ENCODE measurements at regions not wholly inside any gene's neighbourhood (a gene's known extent, or its start where the extent isn't known, plus 50 kb on each side); places are given as distances from the start of the nearest gene placed in this dataset.

DNA sequence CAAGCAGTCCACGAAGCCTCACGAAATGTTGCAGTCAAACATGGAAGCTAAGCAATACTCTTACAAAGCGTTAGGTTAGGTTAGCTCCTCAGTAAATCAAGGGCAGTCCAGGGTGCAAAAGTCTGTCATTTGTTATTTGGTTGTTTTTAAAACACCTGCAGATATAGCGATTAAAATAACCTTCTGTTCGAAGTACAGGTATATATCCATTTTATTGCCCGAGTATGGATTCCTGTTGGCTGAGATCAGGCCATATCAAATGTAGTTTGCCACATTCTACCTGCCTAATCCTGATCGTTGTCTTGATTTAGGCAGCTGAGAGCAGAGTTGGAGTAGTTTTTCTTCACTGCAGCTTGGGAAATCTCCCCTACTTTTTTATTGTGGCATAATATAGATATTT is 99.5 kb upstream of the EPB41L3 start:
- no peaks in the 10 kb centered on the region for H3K4me1 ChIP-seq
- H3K27me3 ChIP-seq = peaks cover 0 to 12% (median 0%) of the 10 kb centered on the region in 3 donors
- DNase-seq = no peak
- H3K27ac ChIP-seq = no peak overlapping the region
- intact Hi-C loops (cut with DNase I; ENCODE audit: low total_unique reads) = no loop called here
- H3K4me3 ChIP-seq = no peak overlapping the region
- H3K36me3 ChIP-seq = no peaks in the 10 kb centered on the region
- no peaks in the 10 kb centered on the region for H3K9me3 ChIP-seq
- TF ChIP-seq POLR2A (IDR thresholded peaks at IDR 0.05) = no peak
- no peak for TF ChIP-seq POLR2AphosphoS5 (IDR thresholded peaks at IDR 0.05)
- TF ChIP-seq EP300 (IDR thresholded peaks at IDR 0.05) = no peak
- TF ChIP-seq, protein P1, sequence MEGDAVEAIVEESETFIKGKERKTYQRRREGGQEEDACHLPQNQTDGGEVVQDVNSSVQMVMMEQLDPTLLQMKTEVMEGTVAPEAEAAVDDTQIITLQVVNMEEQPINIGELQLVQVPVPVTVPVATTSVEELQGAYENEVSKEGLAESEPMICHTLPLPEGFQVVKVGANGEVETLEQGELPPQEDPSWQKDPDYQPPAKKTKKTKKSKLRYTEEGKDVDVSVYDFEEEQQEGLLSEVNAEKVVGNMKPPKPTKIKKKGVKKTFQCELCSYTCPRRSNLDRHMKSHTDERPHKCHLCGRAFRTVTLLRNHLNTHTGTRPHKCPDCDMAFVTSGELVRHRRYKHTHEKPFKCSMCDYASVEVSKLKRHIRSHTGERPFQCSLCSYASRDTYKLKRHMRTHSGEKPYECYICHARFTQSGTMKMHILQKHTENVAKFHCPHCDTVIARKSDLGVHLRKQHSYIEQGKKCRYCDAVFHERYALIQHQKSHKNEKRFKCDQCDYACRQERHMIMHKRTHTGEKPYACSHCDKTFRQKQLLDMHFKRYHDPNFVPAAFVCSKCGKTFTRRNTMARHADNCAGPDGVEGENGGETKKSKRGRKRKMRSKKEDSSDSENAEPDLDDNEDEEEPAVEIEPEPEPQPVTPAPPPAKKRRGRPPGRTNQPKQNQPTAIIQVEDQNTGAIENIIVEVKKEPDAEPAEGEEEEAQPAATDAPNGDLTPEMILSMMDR (IDR thresholded peaks at IDR 0.05) = no peak
- 83 to 91% (median 88%) methylated on average over 7 of the region's 7 CpGs for WGBS, 5 donors

- H3K9me3 ChIP-seq = no peaks in the 10 kb centered on the region
- H3K27ac ChIP-seq = no peak overlapping the region
- H3K4me3 ChIP-seq = no peak overlapping the region
- intact Hi-C loops (cut with DNase I; ENCODE audit: low total_unique reads) = no loop called here
- WGBS, 5 donors = 57 to 67% (median 61%) methylated on average over 12 of the region's 12 CpGs
- no peaks in the 10 kb centered on the region for H3K4me1 ChIP-seq
- no peak for DNase-seq
- no peak for TF ChIP-seq POLR2A (IDR thresholded peaks at IDR 0.05)
- TF ChIP-seq POLR2AphosphoS5 (IDR thresholded peaks at IDR 0.05) = no peak
- no peak for TF ChIP-seq EP300 (IDR thresholded peaks at IDR 0.05)
- TF ChIP-seq, protein P1 (IDR thresholded peaks at IDR 0.05) = no peak
- H3K36me3 ChIP-seq = no peaks in the 10 kb centered on the region
- peaks cover 0 to 12% (median 0%) of the 10 kb centered on the region in 3 donors for H3K27me3 ChIP-seq
Observed at GRCh38 chr18:5640939-5641338, 97.1 kb upstream of the EPB41L3 start.

GRCh38 chr18:5639131-5639530 is 95.3 kb upstream of the EPB41L3 start:
- no peak for DNase-seq
- H3K27ac ChIP-seq = no peak overlapping the region
- TF ChIP-seq, protein P1 (IDR thresholded peaks at IDR 0.05) = no peak
- TF ChIP-seq POLR2AphosphoS5 (IDR thresholded peaks at IDR 0.05) = no peak
- H3K9me3 ChIP-seq = no peaks in the 10 kb centered on the region
- no peaks in the 10 kb centered on the region for H3K4me1 ChIP-seq
- H3K27me3 ChIP-seq = peaks cover 0 to 12% (median 0%) of the 10 kb centered on the region in 3 donors
- WGBS, 5 donors = 21 to 34% (median 29%) methylated on average over 2 of the region's 2 CpGs
- H3K36me3 ChIP-seq = no peaks in the 10 kb centered on the region
- intact Hi-C loops (cut with DNase I; ENCODE audit: low total_unique reads) = no loop called here
- no peak overlapping the region for H3K4me3 ChIP-seq

- no peak overlapping the region for H3K4me3 ChIP-seq
- intact Hi-C loops (cut with DNase I; ENCODE audit: low total_unique reads) = no loop called here
- peaks cover 18 to 36% (median 30%) of the 10 kb centered on the region in 4 donors for H3K4me1 ChIP-seq
- WGBS, 5 donors = 40 to 69% (median 68%) methylated on average over 3 of the region's 3 CpGs
- H3K36me3 ChIP-seq = no peaks in the 10 kb centered on the region
- TF ChIP-seq POLR2AphosphoS5 (IDR thresholded peaks at IDR 0.05) = no peak
- no peak for TF ChIP-seq POLR2A (IDR thresholded peaks at IDR 0.05)
- TF ChIP-seq EP300 (IDR thresholded peaks at IDR 0.05) = no peak
- TF ChIP-seq, protein P1 (IDR thresholded peaks at IDR 0.05) = no peak
- no peaks in the 10 kb centered on the region for H3K9me3 ChIP-seq
- no peak overlapping the region for H3K27ac ChIP-seq
- DNase-seq = no peak
- peaks cover 0 to 48% (median 34%) of the 10 kb centered on the region in 3 donors for H3K27me3 ChIP-seq
Observed at GRCh38 chr18:5632041-5632440, 88.2 kb upstream of the EPB41L3 start.
